Hepatocyte (in vitro differentiated cells): ENCODE measurements at regions not wholly inside any gene's neighbourhood (a gene's known extent, or its start where the extent isn't known, plus 50 kb on each side); places are given as distances from the start of the nearest gene placed in this dataset.

Source experiments
- EZH2 ChIP-seq: fragments of 200-600 bp; sonication (generic); IDR thresholded peaks from 2 replicates; pipeline ENCODE4 v1.6.1; 2016; ENCODE audit warnings: antibody characterized with exemption, mild to moderate bottlenecking, borderline replicate concordance
- EZH2phosphoT487 ChIP-seq: fragments of 200-600 bp; sonication (generic); IDR thresholded peaks from one replicate; pipeline ENCODE4 v1.6.1; 2018; ENCODE audit warnings: antibody characterized with exemption, mild to moderate bottlenecking, low read depth, moderate library complexity; ENCODE audit not compliant: unreplicated experiment, severe bottlenecking
- TF ChIP-seq, protein P1 (sequence below): fragments of 200-600 bp; sonication (generic); IDR thresholded peaks from 2 replicates; pipeline ENCODE4 v1.5.1; 2016; ENCODE audit warnings: antibody characterized with exemption, mild to moderate bottlenecking; ENCODE audit not compliant: poor library complexity

DNA sequence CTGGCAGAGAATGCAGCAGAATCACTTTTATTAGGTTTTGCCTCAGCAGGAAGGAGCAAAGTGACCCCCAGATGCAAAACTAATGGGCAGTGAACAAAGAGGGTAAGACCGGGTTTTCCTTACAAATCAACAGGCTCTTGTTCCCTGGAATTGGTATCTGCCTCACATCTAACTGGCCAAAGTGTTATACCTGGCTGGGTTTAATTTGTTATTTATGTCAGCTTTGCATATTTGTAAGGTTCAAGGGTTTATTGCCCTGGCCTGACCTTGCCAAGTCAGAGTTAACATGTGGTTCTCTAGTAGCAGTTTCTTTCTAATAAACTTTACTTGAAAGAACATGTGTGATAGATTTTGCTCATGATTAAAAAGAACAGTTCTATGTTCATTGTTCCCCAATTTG is 431.7 kb upstream of the NR2F2 start:
- TF ChIP-seq, protein P1, sequence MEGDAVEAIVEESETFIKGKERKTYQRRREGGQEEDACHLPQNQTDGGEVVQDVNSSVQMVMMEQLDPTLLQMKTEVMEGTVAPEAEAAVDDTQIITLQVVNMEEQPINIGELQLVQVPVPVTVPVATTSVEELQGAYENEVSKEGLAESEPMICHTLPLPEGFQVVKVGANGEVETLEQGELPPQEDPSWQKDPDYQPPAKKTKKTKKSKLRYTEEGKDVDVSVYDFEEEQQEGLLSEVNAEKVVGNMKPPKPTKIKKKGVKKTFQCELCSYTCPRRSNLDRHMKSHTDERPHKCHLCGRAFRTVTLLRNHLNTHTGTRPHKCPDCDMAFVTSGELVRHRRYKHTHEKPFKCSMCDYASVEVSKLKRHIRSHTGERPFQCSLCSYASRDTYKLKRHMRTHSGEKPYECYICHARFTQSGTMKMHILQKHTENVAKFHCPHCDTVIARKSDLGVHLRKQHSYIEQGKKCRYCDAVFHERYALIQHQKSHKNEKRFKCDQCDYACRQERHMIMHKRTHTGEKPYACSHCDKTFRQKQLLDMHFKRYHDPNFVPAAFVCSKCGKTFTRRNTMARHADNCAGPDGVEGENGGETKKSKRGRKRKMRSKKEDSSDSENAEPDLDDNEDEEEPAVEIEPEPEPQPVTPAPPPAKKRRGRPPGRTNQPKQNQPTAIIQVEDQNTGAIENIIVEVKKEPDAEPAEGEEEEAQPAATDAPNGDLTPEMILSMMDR, result no peak
- TF ChIP-seq EZH2, result no peak
- no peak for TF ChIP-seq EZH2phosphoT487
